ENCODE measurements at regions not wholly inside any gene's neighbourhood (a gene's known extent, or its start where the extent isn't known, plus 50 kb on each side); places are given as distances from the start of the nearest gene placed in this dataset.

- no peak overlapping the region for H3K9ac ChIP-seq (ENCODE audit: low read length)
- no peak for TF ChIP-seq EZH2 (IDR thresholded peaks at IDR 0.05; ENCODE audit: low read length, unreplicated experiment)
- no peak for TF ChIP-seq EZH2phosphoT487 (IDR thresholded peaks at IDR 0.05; ENCODE audit: borderline replicate concordance, low read length)
- no peak for TF ChIP-seq CTCF (conservative IDR thresholded peaks at IDR 0.05; ENCODE audit: low read depth, low read length)
- no peak overlapping the region for H2AFZ ChIP-seq (ENCODE audit: low read length)
- H3K4me3 ChIP-seq (ENCODE audit: low read length), result no peak overlapping the region
- H3F3A ChIP-seq (ENCODE audit: low read length, unreplicated experiment), result no peaks in the 10 kb centered on the region
- H4K20me1 ChIP-seq (ENCODE audit: low read length), result no peaks in the 10 kb centered on the region
- no peaks in the 10 kb centered on the region for H3K36me3 ChIP-seq (ENCODE audit: low read depth, low read length)
- H3K9me3 ChIP-seq (ENCODE audit: low read length), result no peaks in the 10 kb centered on the region
- H3K4me2 ChIP-seq (ENCODE audit: low read length), result no peak overlapping the region
- no peak overlapping the region for H3K27ac ChIP-seq (ENCODE audit: low read length)
- DNase-seq, result no peak
- intact Hi-C loops (cut with micrococcal nuclease), result no loop called here
- ATAC-seq, result no peak
- H3K9me2 ChIP-seq (replicated peaks; ENCODE audit: low read length), result no peaks in the 10 kb centered on the region
- ChIA-PET POLR2A (ENCODE audit: unreplicated experiment) (no interaction called here), CTCF (no interaction called here)
- H3K27me3 ChIP-seq (ENCODE audit: low read length), result peaks cover 12% of the 10 kb centered on the region
- no TSS peak for BruUV-seq (replicated peaks)
- H3K79me2 ChIP-seq (ENCODE audit: low read length), result no peaks in the 10 kb centered on the region
- H3K4me1 ChIP-seq (ENCODE audit: insufficient read depth, low read length), result no peaks in the 10 kb centered on the region
These were observed 112.7 kb downstream of the PPP4R3C start for GRCh38 chrX:27350476-27350875.

- Histone ChIP-seq H3K9me2 (replicated peaks; ENCODE audit: low read length) (no peaks in the 10 kb centered on the region), H3K4me3 (ENCODE audit: low read length) (no peak overlapping the region), H2AFZ (ENCODE audit: low read length) (0 out of 2 replicates have a peak overlapping the region, but pooled peaks have one; percentile 48), H4K20me1 (ENCODE audit: low read length) (no peaks in the 10 kb centered on the region), H3K79me2 (ENCODE audit: low read length) (no peaks in the 10 kb centered on the region), H3K36me3 (ENCODE audit: low read depth, low read length) (no peaks in the 10 kb centered on the region), H3F3A (ENCODE audit: low read length, unreplicated experiment) (no peaks in the 10 kb centered on the region), H3K4me1 (ENCODE audit: insufficient read depth, low read length) (no peaks in the 10 kb centered on the region), H3K4me2 (ENCODE audit: low read length) (0 out of 2 replicates have a peak overlapping the region, but pooled peaks have one; percentile 26), H3K9ac (ENCODE audit: low read length) (no peak overlapping the region), H3K9me3 (ENCODE audit: low read length) (no peaks in the 10 kb centered on the region), H3K27me3 (ENCODE audit: low read length) (no peaks in the 10 kb centered on the region), H3K27ac (ENCODE audit: low read length) (no peak overlapping the region)
- TF ChIP-seq CTCF (conservative IDR thresholded peaks at IDR 0.05; ENCODE audit: low read depth, low read length), result peak; percentile 85
- no peak for TF ChIP-seq EZH2phosphoT487 (IDR thresholded peaks at IDR 0.05; ENCODE audit: borderline replicate concordance, low read length)
- BruUV-seq (replicated peaks), result no TSS peak
- DNase-seq (peak; percentile 60), ATAC-seq (no peak; the same call in 1 of the 2 replicates)
- CTCF ChIA-PET, result no interaction called here
- intact Hi-C loops (cut with micrococcal nuclease), result no loop called here
- POLR2A ChIA-PET (ENCODE audit: unreplicated experiment), result no interaction called here
These were observed 126.6 kb downstream of the PPP4R3C start for GRCh38 chrX:27336466-27337091.

- no peaks in the 10 kb centered on the region for H3K36me3 ChIP-seq (ENCODE audit: low read depth, low read length)
- POLR2A ChIA-PET (ENCODE audit: unreplicated experiment), result no interaction called here
- H3K4me2 ChIP-seq (ENCODE audit: low read length), result no peak overlapping the region
- H3K9me2 ChIP-seq (replicated peaks; ENCODE audit: low read length), result no peaks in the 10 kb centered on the region
- ATAC-seq, result no peak
- H3K9ac ChIP-seq (ENCODE audit: low read length), result no peak overlapping the region
- H3K4me1 ChIP-seq (ENCODE audit: insufficient read depth, low read length), result no peaks in the 10 kb centered on the region
- no peaks in the 10 kb centered on the region for H3K79me2 ChIP-seq (ENCODE audit: low read length)
- H3F3A ChIP-seq (ENCODE audit: low read length, unreplicated experiment), result no peaks in the 10 kb centered on the region
- H3K27me3 ChIP-seq (ENCODE audit: low read length), result no peaks in the 10 kb centered on the region
- no peaks in the 10 kb centered on the region for H4K20me1 ChIP-seq (ENCODE audit: low read length)
- no peak for DNase-seq
- H2AFZ ChIP-seq (ENCODE audit: low read length), result no peak overlapping the region
- no peaks in the 10 kb centered on the region for H3K9me3 ChIP-seq (ENCODE audit: low read length)
- no TSS peak for BruUV-seq (replicated peaks)
- H3K27ac ChIP-seq (ENCODE audit: low read length), result no peak overlapping the region
- no peak overlapping the region for H3K4me3 ChIP-seq (ENCODE audit: low read length)
- intact Hi-C loops (cut with micrococcal nuclease), result no loop called here
- TF ChIP-seq CTCF (conservative IDR thresholded peaks at IDR 0.05; ENCODE audit: low read depth, low read length), result no peak
- TF ChIP-seq EZH2 (IDR thresholded peaks at IDR 0.05; ENCODE audit: low read length, unreplicated experiment), result no peak
- TF ChIP-seq EZH2phosphoT487 (IDR thresholded peaks at IDR 0.05; ENCODE audit: borderline replicate concordance, low read length), result no peak
- CTCF ChIA-PET, result no interaction called here
These were observed 141.5 kb downstream of the PPP4R3C start for GRCh38 chrX:27321632-27322031.

Measured in PC-3 (cell line).